HepG2 (cell line): ENCODE measurements at regions not wholly inside any gene's neighbourhood (a gene's known extent, or its start where the extent isn't known, plus 50 kb on each side); places are given as distances from the start of the nearest gene placed in this dataset.

Source experiments
- ATAC-seq: fragments of 200-7000 bp; cut with Tn5 transposase; 3 replicates; pipeline ENCODE4 v1.9.1; 2020; ENCODE audit warnings: mild to moderate bottlenecking, moderate library complexity
- BruUV-seq: library from RNA; stranded (reverse); fragments of 400-500 nt; replicated peaks from 2 replicates; lab custom pipeline; 2021; lab: Mats Ljungman, UMichigan
- CTCF ChIA-PET: fragments of 300-600 bp; formaldehyde crosslinking; extraction: SDS; loops from one replicate; lab custom pipeline; 2021; ENCODE audit warnings: low total read pairs, inconsistent platforms, low intra/inter-chr PET ratio; lab: Yijun Ruan, JAX
- POLR2A ChIA-PET: fragments of 350-600 bp; sonication (Branson Sonifier 250); formaldehyde crosslinking; loops from one replicate; lab custom pipeline; 2020; ENCODE audit warnings: antibody characterized with exemption, inconsistent platforms; lab: Yijun Ruan, JAX
- DNase-seq: peaks from one replicate; pipeline ENCODE4 v3.0.0-alpha.2; 2015; ENCODE audit warnings: low spot score
- FAIRE-seq: peaks from 3 replicates; lab custom pipeline; 2011; peaks lifted over from hg19 to GRCh38; lab: Jason Lieb, UNC
- H2AFZ ChIP-seq: one replicate; pipeline ENCODE4 v1.6.1; 2011; ENCODE audit warnings: low read length, inconsistent platforms
- H3K27ac ChIP-seq: fragments of 300-600 bp; 3 replicates; pipeline ENCODE4 v1.8.0; 2011; ENCODE audit warnings: mixed run types, mild to moderate bottlenecking, mixed read lengths, low read length, inconsistent platforms; ENCODE audit not compliant: insufficient read depth; ENCODE audit errors: extremely low read length
- H3K27me3 ChIP-seq, 2 experiments: fragments of 200-600 bp in 1 of 2; 2 replicates in 1 of 2; 3 replicates in 1 of 2; pipeline versions ENCODE4 v1.6.0 to v1.8.0; 2011; ENCODE audit warnings: low read length in 2 of 2, mild to moderate bottlenecking in 2 of 2, moderate library complexity in 2 of 2, inconsistent platforms in 1 of 2; ENCODE audit not compliant: insufficient read depth in 2 of 2, control insufficient read depth in 1 of 2
- H3K36me3 ChIP-seq, 2 experiments: fragments of 200-600 bp in 1 of 2; replicated peaks in 1 of 2; 2 replicates in 1 of 2; 3 replicates in 1 of 2; pipeline versions ENCODE4 v1.5.1 to v1.8.0; 2011; ENCODE audit warnings: low read length in 2 of 2, inconsistent platforms in 1 of 2; ENCODE audit not compliant: insufficient read depth in 2 of 2, control insufficient read depth in 1 of 2
- H3K4me1 ChIP-seq: 2 replicates; pipeline ENCODE4 v1.5.1; 2012; ENCODE audit warnings: low read length, inconsistent platforms; ENCODE audit not compliant: insufficient read depth
- H3K4me2 ChIP-seq: 2 replicates; pipeline ENCODE4 v1.6.0; 2011; ENCODE audit warnings: low read depth, low read length, inconsistent platforms
- H3K4me3 ChIP-seq, 3 experiments: fragments of 200-600 bp in 1 of 3; sonication (generic), shearing (Covaris generic) in 1 of 3; replicated peaks in 1 of 3; 2 replicates each; pipeline ENCODE4 v1.5.1; 2011 to 2016; ENCODE audit warnings: low read length in 3 of 3, inconsistent platforms in 2 of 3, low read depth in 2 of 3, mild to moderate bottlenecking in 2 of 3, control low read depth in 1 of 3, mixed read lengths in 1 of 3; ENCODE audit not compliant: insufficient read depth in 1 of 3
- H3K79me2 ChIP-seq: one replicate; pipeline ENCODE4 v1.6.1; 2011; ENCODE audit warnings: low read length, inconsistent platforms; ENCODE audit not compliant: insufficient read depth
- H3K9ac ChIP-seq: 2 replicates; pipeline ENCODE4 v1.6.0; 2011; ENCODE audit warnings: mild to moderate bottlenecking, low read depth, low read length, inconsistent platforms; ENCODE audit not compliant: insufficient read depth
- H3K9me3 ChIP-seq: 2 replicates; pipeline ENCODE4 v1.5.1; 2012; ENCODE audit warnings: mild to moderate bottlenecking, low read length
- H4K20me1 ChIP-seq: 2 replicates; pipeline ENCODE4 v1.6.0; 2011; ENCODE audit warnings: inconsistent platforms, mild to moderate bottlenecking, low read length, moderate library complexity; ENCODE audit not compliant: insufficient read depth
- MIER2 ChIP-seq: IDR thresholded peaks from 2 replicates; pipeline ENCODE4 v1.6.1; 2016; ENCODE audit warnings: missing biosample characterization, missing genetic modification reagents
- WGBS: methylation state at CpG from one replicate; pipeline ENCODE4 v1.1.6; 2017; ENCODE audit warnings: low lambda C conversion rate; 5-methylcytosine and 5-hydroxymethylcytosine counted together
- in situ Hi-C: cut with HindIII; loops from 2 replicates; pipeline ENCODE4 v1.10.0; 2017; ENCODE audit warnings: low pct_unique_long_range_greater_than_20kb; ENCODE audit not compliant: extremely low pct_ligation_motif_present
- intact Hi-C: fragments of 100-400 bp; cut with micrococcal nuclease; formaldehyde crosslinking; loops from one replicate; pipeline ENCODE4 v1.10.0; 2022; ENCODE audit not compliant: unreplicated experiment
- TF ChIP-seq, protein P1 (sequence below), 2 experiments: IDR thresholded peaks; 2 replicates each; pipeline ENCODE4 v1.6.1; 2011 to 2012; ENCODE audit warnings: low read length in 2 of 2, borderline replicate concordance in 1 of 2, low read depth in 1 of 2, mild to moderate bottlenecking in 1 of 2, moderate library complexity in 1 of 2
- TF ChIP-seq, protein P2 (sequence below): sonication (generic); formaldehyde crosslinking; IDR thresholded peaks from 2 replicates; pipeline ENCODE4 v1.5.0; 2020; ENCODE audit warnings: mild to moderate bottlenecking, missing genetic modification reagents

DNA sequence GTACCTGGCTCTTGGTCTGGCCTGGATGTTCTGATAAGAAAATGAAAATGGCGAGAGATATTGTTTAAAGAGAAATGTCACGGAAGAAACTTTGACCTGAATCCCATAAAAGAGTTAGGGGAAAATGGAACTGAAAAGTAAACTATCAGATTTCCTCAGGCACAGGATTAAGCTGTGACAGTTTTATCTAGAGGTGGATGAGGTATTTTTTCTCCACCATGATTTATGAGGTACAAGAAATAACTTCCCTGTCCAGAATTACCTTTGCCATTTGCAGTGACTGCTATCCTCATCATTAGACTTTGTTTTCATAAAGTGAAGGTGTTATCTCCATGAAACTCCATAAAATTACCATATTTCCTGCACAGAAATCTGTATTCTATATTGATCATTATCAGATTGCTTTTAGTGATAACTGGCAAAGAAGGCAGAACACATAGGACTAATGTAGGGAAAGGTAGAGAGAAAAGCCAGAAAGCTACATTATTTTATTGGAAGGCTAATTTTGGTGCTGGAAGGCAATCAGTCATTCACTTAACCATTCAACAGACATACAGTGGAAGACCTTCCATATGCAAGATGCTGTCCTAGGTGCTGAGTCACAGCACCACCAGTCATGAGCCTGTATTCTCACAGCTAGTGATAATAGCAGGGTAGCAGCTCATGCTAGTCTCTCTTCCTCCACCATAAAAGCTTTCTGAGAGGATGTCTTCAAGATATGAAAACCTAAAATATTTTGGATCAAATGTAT lies 427.3 kb upstream of the CITED2 start:
- Histone ChIP-seq H2AFZ (no peak overlapping the region), H3K9ac (no peak overlapping the region), H3K27me3 (no peaks in the 10 kb centered on the region), H3K9me3 (no peaks in the 10 kb centered on the region), H3K27ac (no peak overlapping the region), H3K4me2 (no peak overlapping the region), H3K79me2 (no peaks in the 10 kb centered on the region), H3K36me3 (no peaks in the 10 kb centered on the region), H4K20me1 (no peaks in the 10 kb centered on the region), H3K4me1 (no peaks in the 10 kb centered on the region)
- no TSS peak for BruUV-seq
- in situ Hi-C loops (no loop called here), intact Hi-C loops (no loop called here)
- FAIRE-seq, result no peak
- POLR2A ChIA-PET, result no interaction called here
- no peak for DNase-seq
- TF ChIP-seq, protein P1, sequence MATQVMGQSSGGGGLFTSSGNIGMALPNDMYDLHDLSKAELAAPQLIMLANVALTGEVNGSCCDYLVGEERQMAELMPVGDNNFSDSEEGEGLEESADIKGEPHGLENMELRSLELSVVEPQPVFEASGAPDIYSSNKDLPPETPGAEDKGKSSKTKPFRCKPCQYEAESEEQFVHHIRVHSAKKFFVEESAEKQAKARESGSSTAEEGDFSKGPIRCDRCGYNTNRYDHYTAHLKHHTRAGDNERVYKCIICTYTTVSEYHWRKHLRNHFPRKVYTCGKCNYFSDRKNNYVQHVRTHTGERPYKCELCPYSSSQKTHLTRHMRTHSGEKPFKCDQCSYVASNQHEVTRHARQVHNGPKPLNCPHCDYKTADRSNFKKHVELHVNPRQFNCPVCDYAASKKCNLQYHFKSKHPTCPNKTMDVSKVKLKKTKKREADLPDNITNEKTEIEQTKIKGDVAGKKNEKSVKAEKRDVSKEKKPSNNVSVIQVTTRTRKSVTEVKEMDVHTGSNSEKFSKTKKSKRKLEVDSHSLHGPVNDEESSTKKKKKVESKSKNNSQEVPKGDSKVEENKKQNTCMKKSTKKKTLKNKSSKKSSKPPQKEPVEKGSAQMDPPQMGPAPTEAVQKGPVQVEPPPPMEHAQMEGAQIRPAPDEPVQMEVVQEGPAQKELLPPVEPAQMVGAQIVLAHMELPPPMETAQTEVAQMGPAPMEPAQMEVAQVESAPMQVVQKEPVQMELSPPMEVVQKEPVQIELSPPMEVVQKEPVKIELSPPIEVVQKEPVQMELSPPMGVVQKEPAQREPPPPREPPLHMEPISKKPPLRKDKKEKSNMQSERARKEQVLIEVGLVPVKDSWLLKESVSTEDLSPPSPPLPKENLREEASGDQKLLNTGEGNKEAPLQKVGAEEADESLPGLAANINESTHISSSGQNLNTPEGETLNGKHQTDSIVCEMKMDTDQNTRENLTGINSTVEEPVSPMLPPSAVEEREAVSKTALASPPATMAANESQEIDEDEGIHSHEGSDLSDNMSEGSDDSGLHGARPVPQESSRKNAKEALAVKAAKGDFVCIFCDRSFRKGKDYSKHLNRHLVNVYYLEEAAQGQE (IDR thresholded peaks at IDR 0.05; ENCODE audit: borderline replicate concordance in 1 of 2, low read depth in 1 of 2, low read length in 2 of 2), result peak; percentile 31 to 90
- TF ChIP-seq, protein P2, sequence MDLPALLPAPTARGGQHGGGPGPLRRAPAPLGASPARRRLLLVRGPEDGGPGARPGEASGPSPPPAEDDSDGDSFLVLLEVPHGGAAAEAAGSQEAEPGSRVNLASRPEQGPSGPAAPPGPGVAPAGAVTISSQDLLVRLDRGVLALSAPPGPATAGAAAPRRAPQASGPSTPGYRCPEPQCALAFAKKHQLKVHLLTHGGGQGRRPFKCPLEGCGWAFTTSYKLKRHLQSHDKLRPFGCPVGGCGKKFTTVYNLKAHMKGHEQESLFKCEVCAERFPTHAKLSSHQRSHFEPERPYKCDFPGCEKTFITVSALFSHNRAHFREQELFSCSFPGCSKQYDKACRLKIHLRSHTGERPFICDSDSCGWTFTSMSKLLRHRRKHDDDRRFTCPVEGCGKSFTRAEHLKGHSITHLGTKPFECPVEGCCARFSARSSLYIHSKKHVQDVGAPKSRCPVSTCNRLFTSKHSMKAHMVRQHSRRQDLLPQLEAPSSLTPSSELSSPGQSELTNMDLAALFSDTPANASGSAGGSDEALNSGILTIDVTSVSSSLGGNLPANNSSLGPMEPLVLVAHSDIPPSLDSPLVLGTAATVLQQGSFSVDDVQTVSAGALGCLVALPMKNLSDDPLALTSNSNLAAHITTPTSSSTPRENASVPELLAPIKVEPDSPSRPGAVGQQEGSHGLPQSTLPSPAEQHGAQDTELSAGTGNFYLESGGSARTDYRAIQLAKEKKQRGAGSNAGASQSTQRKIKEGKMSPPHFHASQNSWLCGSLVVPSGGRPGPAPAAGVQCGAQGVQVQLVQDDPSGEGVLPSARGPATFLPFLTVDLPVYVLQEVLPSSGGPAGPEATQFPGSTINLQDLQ, result no peak
- TF ChIP-seq MIER2 (CRISPR knock-in tag), result peak; percentile 91
- TF ChIP-seq, all 625 proteins: peak for 2
- 15% methylated on average over 2 of the region's 2 CpGs for WGBS
- no peak for ATAC-seq
- CTCF ChIA-PET, result no interaction called here
- no peak overlapping the region for H3K4me3 ChIP-seq
